ENCODE measurements at regions not wholly inside any gene's neighbourhood (a gene's known extent, or its start where the extent isn't known, plus 50 kb on each side); places are given as distances from the start of the nearest gene placed in this dataset.

DNA sequence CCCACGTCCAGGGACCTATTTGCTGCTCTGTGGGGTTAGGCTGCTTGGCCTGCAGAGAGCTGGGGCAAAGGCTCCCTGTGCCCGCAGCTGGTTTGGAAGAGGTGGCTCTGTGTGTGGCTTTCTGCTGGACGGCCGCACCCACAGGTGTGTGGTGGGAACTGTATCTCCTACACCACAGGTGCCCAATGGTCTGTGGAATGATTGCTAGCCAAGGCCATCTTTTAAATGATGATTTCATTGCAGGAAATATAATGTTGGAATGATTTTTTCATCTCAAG, 178.4 kb downstream of the DLL1 start:
- TF ChIP-seq, protein P1, sequence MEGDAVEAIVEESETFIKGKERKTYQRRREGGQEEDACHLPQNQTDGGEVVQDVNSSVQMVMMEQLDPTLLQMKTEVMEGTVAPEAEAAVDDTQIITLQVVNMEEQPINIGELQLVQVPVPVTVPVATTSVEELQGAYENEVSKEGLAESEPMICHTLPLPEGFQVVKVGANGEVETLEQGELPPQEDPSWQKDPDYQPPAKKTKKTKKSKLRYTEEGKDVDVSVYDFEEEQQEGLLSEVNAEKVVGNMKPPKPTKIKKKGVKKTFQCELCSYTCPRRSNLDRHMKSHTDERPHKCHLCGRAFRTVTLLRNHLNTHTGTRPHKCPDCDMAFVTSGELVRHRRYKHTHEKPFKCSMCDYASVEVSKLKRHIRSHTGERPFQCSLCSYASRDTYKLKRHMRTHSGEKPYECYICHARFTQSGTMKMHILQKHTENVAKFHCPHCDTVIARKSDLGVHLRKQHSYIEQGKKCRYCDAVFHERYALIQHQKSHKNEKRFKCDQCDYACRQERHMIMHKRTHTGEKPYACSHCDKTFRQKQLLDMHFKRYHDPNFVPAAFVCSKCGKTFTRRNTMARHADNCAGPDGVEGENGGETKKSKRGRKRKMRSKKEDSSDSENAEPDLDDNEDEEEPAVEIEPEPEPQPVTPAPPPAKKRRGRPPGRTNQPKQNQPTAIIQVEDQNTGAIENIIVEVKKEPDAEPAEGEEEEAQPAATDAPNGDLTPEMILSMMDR (IDR thresholded peaks at IDR 0.05; ENCODE audit: low read depth, low read length, poor library complexity, severe bottlenecking), result no peak
- no peak for TF ChIP-seq EZH2phosphoT487 (IDR thresholded peaks at IDR 0.05; ENCODE audit: borderline replicate concordance, low read length)
